ENCODE measurements at regions not wholly inside any gene's neighbourhood (a gene's known extent, or its start where the extent isn't known, plus 50 kb on each side); places are given as distances from the start of the nearest gene placed in this dataset.

GRCh38 chr5:2899311-2899710 is 147.8 kb upstream of the IRX2 start (continued):
- no peak for TF ChIP-seq SAP30 (IDR thresholded peaks at IDR 0.05; ENCODE audit: insufficient read depth, insufficient replicate concordance, low read length)
- no peak for TF ChIP-seq EP300 (IDR thresholded peaks at IDR 0.05; ENCODE audit: borderline replicate concordance in 1 of 2, low read depth in 2 of 2, low read length in 2 of 2)
- no peak for TF ChIP-seq MAFK (IDR thresholded peaks at IDR 0.05; ENCODE audit: low read depth, low read length)
- no peak for TF ChIP-seq MAX (IDR thresholded peaks at IDR 0.05)
- no peak for TF ChIP-seq CBX5 (IDR thresholded peaks at IDR 0.05; ENCODE audit: low read depth, low read length)
- TF ChIP-seq CBX8 (IDR thresholded peaks at IDR 0.05; ENCODE audit: borderline replicate concordance, low read depth, low read length) = no peak
